Trophoblast cell (in vitro differentiated cells and primary cell): ENCODE measurements at regions not wholly inside any gene's neighbourhood (a gene's known extent, or its start where the extent isn't known, plus 50 kb on each side); places are given as distances from the start of the nearest gene placed in this dataset.
A peak's percentile ranks its signal among the peaks of the same experiment; 100 is the strongest.

ENCODE experiments used
- DNase-seq, 2 donors: peaks; one replicate each; pipeline ENCODE4 v3.0.0-alpha.2; 2016
- H2AFZ ChIP-seq: 2 replicates; pipeline ENCODE4 v1.6.1; 2013; ENCODE audit warnings: low read length, moderate library complexity, mild to moderate bottlenecking; ENCODE audit not compliant: insufficient read depth, poor library complexity
- H2AK5ac ChIP-seq: 2 replicates; pipeline ENCODE4 v1.6.1; 2013; ENCODE audit warnings: mild to moderate bottlenecking, low read length
- H2BK120ac ChIP-seq: 2 replicates; pipeline ENCODE4 v1.6.1; 2013; ENCODE audit warnings: low read length, mild to moderate bottlenecking, moderate library complexity; ENCODE audit not compliant: insufficient read depth, poor library complexity
- H2BK12ac ChIP-seq: 2 replicates; pipeline ENCODE4 v1.6.1; 2013; ENCODE audit warnings: mild to moderate bottlenecking, low read length, moderate library complexity
- H2BK5ac ChIP-seq: 2 replicates; pipeline ENCODE4 v1.6.1; 2013; ENCODE audit warnings: low read length, low read depth, moderate library complexity, mild to moderate bottlenecking; ENCODE audit not compliant: poor library complexity
- H3K14ac ChIP-seq: 2 replicates; pipeline ENCODE4 v1.6.1; 2013; ENCODE audit warnings: mild to moderate bottlenecking, low read length
- H3K18ac ChIP-seq: 2 replicates; pipeline ENCODE4 v1.6.1; 2013; ENCODE audit warnings: mild to moderate bottlenecking, low read length
- H3K23ac ChIP-seq: 2 replicates; pipeline ENCODE4 v1.6.1; 2013; ENCODE audit warnings: low read length
- H3K27ac ChIP-seq: 2 replicates; pipeline ENCODE4 v1.5.1; 2013; ENCODE audit warnings: low read depth, mild to moderate bottlenecking, inconsistent platforms, low read length, moderate library complexity
- H3K27me3 ChIP-seq: 2 replicates; pipeline ENCODE4 v1.6.1; 2013; ENCODE audit warnings: inconsistent platforms, mild to moderate bottlenecking, low read length, moderate library complexity; ENCODE audit not compliant: insufficient read depth
- H3K36me3 ChIP-seq, 2 experiments: 1 replicate in 1 of 2; 2 replicates in 1 of 2; pipeline ENCODE4 v1.6.1; 2013; ENCODE audit warnings: low read length in 2 of 2, mild to moderate bottlenecking in 2 of 2, moderate library complexity in 1 of 2; ENCODE audit not compliant: insufficient read depth in 2 of 2, control insufficient read depth in 1 of 2
- H3K4ac ChIP-seq: 2 replicates; pipeline ENCODE4 v1.6.1; 2013; ENCODE audit warnings: low read depth, mild to moderate bottlenecking, low read length, moderate library complexity
- H3K4me1 ChIP-seq, 2 experiments: 1 replicate in 1 of 2; 2 replicates in 1 of 2; pipeline ENCODE4 v1.6.1; 2013; ENCODE audit warnings: low read length in 2 of 2, mild to moderate bottlenecking in 2 of 2, moderate library complexity in 1 of 2; ENCODE audit not compliant: insufficient read depth in 2 of 2, control insufficient read depth in 1 of 2
- H3K4me2 ChIP-seq: 2 replicates; pipeline ENCODE4 v1.6.1; 2013; ENCODE audit warnings: inconsistent platforms, mild to moderate bottlenecking, low read length, moderate library complexity
- H3K4me3 ChIP-seq: 2 replicates; pipeline ENCODE4 v1.5.1; 2013; ENCODE audit warnings: mild to moderate bottlenecking, low read depth, low read length, inconsistent platforms
- H3K79me1 ChIP-seq: one replicate; pipeline ENCODE4 v1.6.1; 2013; ENCODE audit warnings: low read length
- H3K79me2 ChIP-seq: 2 replicates; pipeline ENCODE4 v1.6.1; 2013; ENCODE audit warnings: low read length, mild to moderate bottlenecking; ENCODE audit not compliant: control insufficient read depth, insufficient read depth, poor library complexity
- H3K9ac ChIP-seq: 2 replicates; pipeline ENCODE4 v1.6.1; 2013; ENCODE audit warnings: mild to moderate bottlenecking, low read length
- H3K9me3 ChIP-seq: 2 replicates; pipeline ENCODE4 v1.6.1; 2013; ENCODE audit warnings: low read depth, mild to moderate bottlenecking, control low read depth, inconsistent platforms, low read length; ENCODE audit not compliant: insufficient read depth
- H4K12ac ChIP-seq: 2 replicates; pipeline ENCODE4 v1.6.1; 2013; ENCODE audit warnings: low read depth, mild to moderate bottlenecking, low read length, moderate library complexity
- H4K8ac ChIP-seq: 2 replicates; pipeline ENCODE4 v1.6.1; 2013; ENCODE audit warnings: low read depth, mild to moderate bottlenecking, low read length, moderate library complexity
- H4K91ac ChIP-seq: one replicate; pipeline ENCODE4 v1.6.1; 2013; ENCODE audit warnings: low read depth, mild to moderate bottlenecking, low read length, moderate library complexity
- WGBS: extraction: QIAGEN DNeasy Blood & Tissue Kit; methylation state at CpG from one replicate; pipeline ENCODE4 v1.1.7; 2013; ENCODE audit warnings: missing lambda C conversion rate; ENCODE audit not compliant: insufficient read length, insufficient coverage; ENCODE audit errors: extremely low coverage; 5-methylcytosine and 5-hydroxymethylcytosine counted together

- H3K9me3 ChIP-seq: no peaks in the 10 kb centered on the region
- no peak for DNase-seq
- H2AK5ac ChIP-seq: no peak overlapping the region
- H3K9ac ChIP-seq: no peak overlapping the region
- H3K23ac ChIP-seq: no peak overlapping the region
- no peaks in the 10 kb centered on the region for H3K79me2 ChIP-seq
- no peak overlapping the region for H3K4ac ChIP-seq
- H3K4me2 ChIP-seq: no peak overlapping the region
- no peak overlapping the region for H3K4me3 ChIP-seq
- H2BK120ac ChIP-seq: no peak overlapping the region
- H3K18ac ChIP-seq: no peak overlapping the region
- no peak overlapping the region for H4K8ac ChIP-seq
- H3K36me3 ChIP-seq: no peaks in the 10 kb centered on the region
- no peak overlapping the region for H2AFZ ChIP-seq
- no CpG with 5 or more reads among the region's 1 CpG for WGBS
- no peaks in the 10 kb centered on the region for H3K27me3 ChIP-seq
- H4K12ac ChIP-seq: no peak overlapping the region
- no peaks in the 10 kb centered on the region for H3K79me1 ChIP-seq
- no peak overlapping the region for H3K27ac ChIP-seq
- H3K14ac ChIP-seq: no peak overlapping the region
- H4K91ac ChIP-seq: no peak overlapping the region
- H2BK5ac ChIP-seq: no peak overlapping the region
- H3K4me1 ChIP-seq: no peaks in the 10 kb centered on the region
- no peak overlapping the region for H2BK12ac ChIP-seq
Measured at GRCh38 chr4:141314627-141315026, 93.9 kb downstream of the ZNF330 start.

DNA sequence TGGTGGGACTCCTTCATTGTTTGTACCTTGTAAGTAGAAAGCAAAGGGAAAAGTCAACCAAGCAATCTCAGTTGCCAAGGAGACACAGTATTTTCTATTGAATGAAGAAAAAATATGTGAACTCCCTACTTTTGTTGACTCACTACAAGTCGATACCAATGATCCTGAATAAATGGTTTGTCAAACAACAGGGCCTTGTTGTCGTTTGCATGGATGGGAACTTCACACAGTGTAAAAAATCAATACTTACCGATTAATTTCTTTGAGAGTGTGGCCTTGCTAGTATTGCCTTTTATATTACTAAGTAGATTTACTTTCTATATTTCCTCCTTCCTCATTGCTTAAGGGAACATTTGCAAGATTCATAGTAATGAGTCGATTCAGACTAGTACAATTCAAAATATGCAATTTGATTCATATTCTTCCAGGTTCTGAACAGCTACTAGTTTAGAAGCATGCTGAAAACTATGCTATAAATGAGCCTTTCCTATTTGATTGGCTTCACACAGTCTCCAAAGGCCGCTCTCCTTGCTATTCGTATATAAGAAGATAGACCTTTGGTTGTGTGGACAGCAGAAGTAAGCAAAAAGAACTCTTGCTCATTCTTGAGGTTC, 108.0 kb downstream of the ZNF330 start:
- Histone ChIP-seq H2BK5ac (no peak overlapping the region), H3K9ac (no peak overlapping the region), H3K79me1 (no peaks in the 10 kb centered on the region), H3K14ac (no peak overlapping the region), H3K4ac (no peak overlapping the region), H4K8ac (no peak overlapping the region), H4K91ac (no peak overlapping the region), H3K9me3 (no peaks in the 10 kb centered on the region), H3K27me3 (no peaks in the 10 kb centered on the region), H3K36me3 (no peaks in the 10 kb centered on the region), H3K79me2 (no peaks in the 10 kb centered on the region), H4K12ac (no peak overlapping the region), H3K4me1 (no peaks in the 10 kb centered on the region), H2AFZ (no peak overlapping the region), H2BK12ac (no peak overlapping the region), H3K23ac (no peak overlapping the region), H3K18ac (no peak overlapping the region), H2AK5ac (no peak overlapping the region), H3K27ac (no peak overlapping the region), H3K4me2 (no peak overlapping the region), H3K4me3 (no peak overlapping the region), H2BK120ac (no peak overlapping the region)
- peak in 1 of 2 donors; percentile 66 for DNase-seq
- no CpG with 5 or more reads among the region's 6 CpGs for WGBS

DNA sequence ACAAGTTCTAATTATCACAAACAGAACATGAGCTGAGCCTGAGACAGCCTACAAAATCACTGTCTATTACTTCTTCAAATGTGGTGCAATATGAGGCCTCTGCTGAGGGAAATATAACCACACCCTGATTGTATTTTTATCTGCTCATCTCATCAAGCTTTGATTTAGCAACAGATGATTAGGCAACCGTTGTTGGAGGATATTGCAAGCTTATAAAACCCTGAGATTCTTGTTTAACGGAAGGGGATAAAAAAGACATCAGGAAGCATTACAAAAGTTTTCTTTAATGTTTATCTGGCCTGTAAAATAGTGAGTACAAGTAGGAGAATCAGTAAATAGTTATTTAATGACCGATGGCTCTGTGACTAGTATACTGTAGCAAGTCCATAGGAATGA, 108.5 kb downstream of the ZNF330 start:
- H2AFZ ChIP-seq: no peak overlapping the region
- H3K36me3 ChIP-seq: no peaks in the 10 kb centered on the region
- H3K18ac ChIP-seq: no peak overlapping the region
- DNase-seq: peak; percentile 39 to 97
- no peaks in the 10 kb centered on the region for H3K27me3 ChIP-seq
- no peak overlapping the region for H3K4ac ChIP-seq
- no peak overlapping the region for H2AK5ac ChIP-seq
- no peak overlapping the region for H3K4me3 ChIP-seq
- H3K79me1 ChIP-seq: no peaks in the 10 kb centered on the region
- H3K9me3 ChIP-seq: no peaks in the 10 kb centered on the region
- H3K4me2 ChIP-seq: no peak overlapping the region
- no peak overlapping the region for H2BK5ac ChIP-seq
- no peak overlapping the region for H4K8ac ChIP-seq
- H3K23ac ChIP-seq: no peak overlapping the region
- WGBS: no CpG with 5 or more reads among the region's 3 CpGs
- H4K91ac ChIP-seq: no peak overlapping the region
- no peak overlapping the region for H2BK12ac ChIP-seq
- no peak overlapping the region for H3K27ac ChIP-seq
- H2BK120ac ChIP-seq: no peak overlapping the region
- H3K9ac ChIP-seq: no peak overlapping the region
- H3K14ac ChIP-seq: no peak overlapping the region
- H3K79me2 ChIP-seq: no peaks in the 10 kb centered on the region
- H4K12ac ChIP-seq: no peak overlapping the region
- no peaks in the 10 kb centered on the region for H3K4me1 ChIP-seq

- Histone ChIP-seq H4K91ac (no peak overlapping the region), H2AK5ac (no peak overlapping the region), H2BK5ac (no peak overlapping the region), H3K18ac (no peak overlapping the region), H3K4me1 (no peaks in the 10 kb centered on the region), H2BK12ac (no peak overlapping the region), H3K79me1 (no peaks in the 10 kb centered on the region), H3K79me2 (no peaks in the 10 kb centered on the region), H3K36me3 (no peaks in the 10 kb centered on the region), H2AFZ (no peak overlapping the region), H3K27ac (no peak overlapping the region), H4K12ac (no peak overlapping the region), H3K4me3 (no peak overlapping the region), H3K14ac (no peak overlapping the region), H4K8ac (no peak overlapping the region), H3K27me3 (no peaks in the 10 kb centered on the region), H3K9me3 (no peaks in the 10 kb centered on the region), H3K23ac (no peak overlapping the region), H3K9ac (no peak overlapping the region), H3K4me2 (no peak overlapping the region), H2BK120ac (no peak overlapping the region), H3K4ac (no peak overlapping the region)
- no peak for DNase-seq
- no CpG with 5 or more reads among the region's 1 CpG for WGBS
Measured at GRCh38 chr4:141330616-141331015, 109.9 kb downstream of the ZNF330 start.
